PC-9 (cell line): ENCODE measurements at regions not wholly inside any gene's neighbourhood (a gene's known extent, or its start where the extent isn't known, plus 50 kb on each side); places are given as distances from the start of the nearest gene placed in this dataset.

Experiments used
- CTCF ChIP-seq: fragments of 200-600 bp; sonication (generic); conservative IDR thresholded peaks from 2 replicates; pipeline ENCODE4 v1.6.1; 2017; ENCODE audit warnings: mixed run types, antibody characterized with exemption, mild to moderate bottlenecking, moderate library complexity
- EZH2 ChIP-seq: fragments of 200-600 bp; sonication (generic); IDR thresholded peaks from 2 replicates; pipeline ENCODE4 v1.8.0; 2017; ENCODE audit warnings: antibody characterized with exemption, low read depth

DNA sequence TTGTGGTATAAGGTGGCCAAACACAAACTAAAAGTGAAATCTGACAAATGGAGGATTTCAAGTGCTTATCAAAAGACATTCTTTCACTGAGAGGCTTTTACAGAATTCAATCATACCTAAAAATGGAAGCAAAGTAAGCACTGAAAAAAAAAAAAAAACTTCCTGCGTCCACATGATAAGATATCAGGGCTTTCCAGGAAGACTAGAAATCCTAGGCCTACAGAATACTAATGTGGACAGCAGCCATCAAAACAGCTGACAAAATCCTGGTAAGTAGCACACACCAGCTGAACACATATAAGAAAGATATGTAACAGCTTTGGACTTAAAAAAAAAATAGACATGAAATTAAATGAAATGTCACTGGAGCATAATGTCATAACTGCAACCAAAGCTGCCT lies 178.2 kb downstream of the SUCLG1 start:
- TF ChIP-seq CTCF, result no peak
- TF ChIP-seq EZH2, result no peak
